Mammary epithelial cell (primary cell): ENCODE measurements at regions not wholly inside any gene's neighbourhood (a gene's known extent, or its start where the extent isn't known, plus 50 kb on each side); places are given as distances from the start of the nearest gene placed in this dataset.

ENCODE experiments used
- EZH2 ChIP-seq: IDR thresholded peaks from 2 replicates; pipeline ENCODE4 v1.6.1; 2012; ENCODE audit warnings: low read length, inconsistent platforms, borderline replicate concordance
- TF ChIP-seq, protein P1 (sequence below), 2 donors: IDR thresholded peaks in 1 of 2; conservative IDR thresholded peaks in 1 of 2; 2 replicates each; pipeline ENCODE4 v1.5.1; 2011 to 2012; ENCODE audit warnings: inconsistent platforms in 2 of 2, low read length in 2 of 2, mild to moderate bottlenecking in 2 of 2, control low read depth in 1 of 2, low read depth in 1 of 2; ENCODE audit not compliant: insufficient read depth in 1 of 2; ENCODE audit errors: extremely low read depth in 1 of 2

- no peak for TF ChIP-seq EZH2
- TF ChIP-seq, protein P1, sequence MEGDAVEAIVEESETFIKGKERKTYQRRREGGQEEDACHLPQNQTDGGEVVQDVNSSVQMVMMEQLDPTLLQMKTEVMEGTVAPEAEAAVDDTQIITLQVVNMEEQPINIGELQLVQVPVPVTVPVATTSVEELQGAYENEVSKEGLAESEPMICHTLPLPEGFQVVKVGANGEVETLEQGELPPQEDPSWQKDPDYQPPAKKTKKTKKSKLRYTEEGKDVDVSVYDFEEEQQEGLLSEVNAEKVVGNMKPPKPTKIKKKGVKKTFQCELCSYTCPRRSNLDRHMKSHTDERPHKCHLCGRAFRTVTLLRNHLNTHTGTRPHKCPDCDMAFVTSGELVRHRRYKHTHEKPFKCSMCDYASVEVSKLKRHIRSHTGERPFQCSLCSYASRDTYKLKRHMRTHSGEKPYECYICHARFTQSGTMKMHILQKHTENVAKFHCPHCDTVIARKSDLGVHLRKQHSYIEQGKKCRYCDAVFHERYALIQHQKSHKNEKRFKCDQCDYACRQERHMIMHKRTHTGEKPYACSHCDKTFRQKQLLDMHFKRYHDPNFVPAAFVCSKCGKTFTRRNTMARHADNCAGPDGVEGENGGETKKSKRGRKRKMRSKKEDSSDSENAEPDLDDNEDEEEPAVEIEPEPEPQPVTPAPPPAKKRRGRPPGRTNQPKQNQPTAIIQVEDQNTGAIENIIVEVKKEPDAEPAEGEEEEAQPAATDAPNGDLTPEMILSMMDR (conservative IDR thresholded peaks at IDR 0.05 in 1 of 2, IDR thresholded peaks at IDR 0.05 in 1 of 2; ENCODE audit: extremely low read depth in 1 of 2, insufficient read depth in 1 of 2, low read depth in 1 of 2, low read length in 2 of 2), result no peak
Observed at GRCh38 chr5:108529381-108529780, 147.5 kb upstream of the FBXL17 start.
